Endothelial cell of umbilical vein (primary cell): ENCODE measurements at regions not wholly inside any gene's neighbourhood (a gene's known extent, or its start where the extent isn't known, plus 50 kb on each side); places are given as distances from the start of the nearest gene placed in this dataset.

ENCODE experiments used
- BruUV-seq: library from RNA; stranded (reverse); fragments of 400-500 nt; replicated peaks from 2 replicates; lab custom pipeline; 2021; lab: Mats Ljungman, UMichigan
- CTCF ChIA-PET: fragments of 300-600, 350-600 bp; sonication (Branson Sonifier 250); formaldehyde crosslinking; loops from one replicate; lab custom pipeline; 2021; ENCODE audit warnings: antibody characterized with exemption, inconsistent platforms; lab: Charles Lee
- POLR2A ChIA-PET: fragments of 300-600, 350-600 bp; sonication (Branson Sonifier 250); formaldehyde crosslinking; loops from one replicate; lab custom pipeline; 2021; ENCODE audit warnings: antibody characterized with exemption, inconsistent platforms; lab: Charles Lee
- DNase-seq: peaks from one replicate; pipeline ENCODE4 v3.0.0-alpha.2; 2011; ENCODE audit warnings: low read depth, low spot score
- FAIRE-seq: peaks from 2 replicates; lab custom pipeline; 2011; peaks lifted over from hg19 to GRCh38; lab: Jason Lieb, UNC
- H2AFZ ChIP-seq: 2 replicates; pipeline ENCODE4 v1.6.0; 2012; ENCODE audit warnings: low read depth, low read length, control low read depth, inconsistent platforms
- H3K27ac ChIP-seq: 2 replicates; pipeline ENCODE4 v1.5.1; 2011; ENCODE audit warnings: low read depth, mild to moderate bottlenecking, control low read depth, low read length, moderate library complexity; ENCODE audit not compliant: insufficient read depth
- H3K27me3 ChIP-seq, 2 experiments: 2 replicates each; pipeline versions ENCODE4 v1.6.0 to v1.6.1; 2011; ENCODE audit warnings: low read length in 2 of 2, mixed read lengths in 1 of 2; ENCODE audit not compliant: control insufficient read depth in 2 of 2, insufficient read depth in 2 of 2
- H3K36me3 ChIP-seq, 2 experiments: 2 replicates in 1 of 2; 3 replicates in 1 of 2; pipeline ENCODE4 v1.5.1; 2011; ENCODE audit warnings: low read length in 2 of 2, mild to moderate bottlenecking in 1 of 2, moderate library complexity in 1 of 2; ENCODE audit not compliant: control insufficient read depth in 2 of 2, insufficient read depth in 2 of 2; ENCODE audit errors: extremely low read depth in 1 of 2
- H3K4me1 ChIP-seq: 3 replicates; pipeline ENCODE4 v1.5.1; 2011; ENCODE audit warnings: mild to moderate bottlenecking, low read length; ENCODE audit not compliant: control insufficient read depth, insufficient read depth; ENCODE audit errors: extremely low read depth
- H3K4me2 ChIP-seq: 2 replicates; pipeline ENCODE4 v1.6.1; 2011; ENCODE audit warnings: low read length, control low read depth, mixed read lengths; ENCODE audit not compliant: insufficient read depth
- H3K4me3 ChIP-seq, 3 experiments: fragments of 200-600 bp in 1 of 3; sonication (generic), shearing (Covaris generic) in 1 of 3; replicated peaks in 1 of 3; 2 replicates each; pipeline ENCODE4 v1.5.1; 2011 to 2016; ENCODE audit warnings: control low read depth in 3 of 3, low read length in 3 of 3, mild to moderate bottlenecking in 2 of 3, inconsistent platforms in 1 of 3, low read depth in 1 of 3, moderate library complexity in 1 of 3; ENCODE audit not compliant: insufficient read depth in 1 of 3
- H3K79me2 ChIP-seq: 2 replicates; pipeline ENCODE4 v1.6.0; 2012; ENCODE audit warnings: low read length, inconsistent platforms; ENCODE audit not compliant: control insufficient read depth, insufficient read depth
- H3K9ac ChIP-seq: replicated peaks from 2 replicates; pipeline ENCODE3; 2011; ENCODE audit warnings: low read length, control low read depth; ENCODE audit not compliant: insufficient read depth; ENCODE audit errors: extremely low read depth
- H3K9me1 ChIP-seq: replicated peaks from 3 replicates; pipeline ENCODE4 v1.6.0; 2011; ENCODE audit warnings: mild to moderate bottlenecking, low read length; ENCODE audit not compliant: control insufficient read depth, insufficient read depth; ENCODE audit errors: extremely low read depth
- H3K9me3 ChIP-seq: replicated peaks from 2 replicates; pipeline ENCODE4 v1.5.1; 2012; ENCODE audit warnings: low read length, inconsistent platforms; ENCODE audit not compliant: control insufficient read depth, insufficient read depth
- H4K20me1 ChIP-seq: replicated peaks from 2 replicates; pipeline ENCODE3; 2011; ENCODE audit warnings: mild to moderate bottlenecking, low read length; ENCODE audit not compliant: control insufficient read depth, insufficient read depth; ENCODE audit errors: extremely low read depth
- CTCF ChIP-seq, 2 donors: IDR thresholded peaks; 1 replicate in 1 of 2; 2 replicates in 1 of 2; pipeline ENCODE4 v1.5.1; 2011; ENCODE audit warnings: low read length in 2 of 2, mild to moderate bottlenecking in 2 of 2, moderate library complexity in 2 of 2, control low read depth in 1 of 2, inconsistent platforms in 1 of 2, low read depth in 1 of 2; ENCODE audit not compliant: insufficient read depth in 1 of 2; ENCODE audit errors: extremely low read depth in 1 of 2
- EZH2 ChIP-seq: IDR thresholded peaks from 2 replicates; pipeline ENCODE4 v1.6.1; 2012; ENCODE audit warnings: borderline replicate concordance, low read depth, mild to moderate bottlenecking, moderate library complexity, low read length, inconsistent platforms; ENCODE audit not compliant: severe bottlenecking
- FOS ChIP-seq: IDR thresholded peaks from 2 replicates; pipeline ENCODE4 v1.6.1; 2011; ENCODE audit warnings: mild to moderate bottlenecking, low read length, moderate library complexity, borderline replicate concordance; ENCODE audit not compliant: insufficient read depth
- GATA2 ChIP-seq: IDR thresholded peaks from 2 replicates; pipeline ENCODE4 v1.7.0; 2011; ENCODE audit warnings: low read depth, mild to moderate bottlenecking, moderate library complexity, mixed read lengths, low read length; ENCODE audit not compliant: insufficient read length, insufficient read depth
- JUN ChIP-seq: IDR thresholded peaks from 2 replicates; pipeline ENCODE4 v1.6.1; 2011; ENCODE audit warnings: borderline replicate concordance, low read depth; ENCODE audit not compliant: insufficient read length, insufficient read depth
- MAX ChIP-seq: IDR thresholded peaks from 2 replicates; pipeline ENCODE4 v1.6.1; 2011; ENCODE audit not compliant: insufficient read depth, insufficient read length
- MYC ChIP-seq: IDR thresholded peaks from one replicate; pipeline ENCODE4 v1.6.1; 2011; ENCODE audit warnings: mild to moderate bottlenecking, low read depth, low read length
- POLR2A ChIP-seq: IDR thresholded peaks from 2 replicates; pipeline ENCODE4 v1.6.1; 2012; ENCODE audit warnings: low read depth, mild to moderate bottlenecking, control low read depth, low read length
- POLR2AphosphoS5 ChIP-seq: IDR thresholded peaks from 2 replicates; pipeline ENCODE4 v1.6.1; 2012; ENCODE audit warnings: low read depth, mild to moderate bottlenecking, control low read depth, low read length, moderate library complexity; ENCODE audit not compliant: insufficient read depth
- dilution Hi-C: fragments of 300-500 bp; cut with MboI; formaldehyde crosslinking; loops from one replicate; pipeline ENCODE4 v1.15.0; 2019; ENCODE audit warnings: low sequenced_read_pairs; ENCODE audit not compliant: extremely low pct_ligation_motif_present
- intact Hi-C: fragments of 100-400 bp; cut with micrococcal nuclease; formaldehyde crosslinking; loops from one replicate; pipeline ENCODE4 v1.10.0; 2022

GRCh38 chr4:26253968-26254367 is 66.8 kb upstream of the RBPJ start:
- H3K4me2 ChIP-seq, result no peak overlapping the region
- intact Hi-C loops, result no loop called here
- no peaks in the 10 kb centered on the region for H3K36me3 ChIP-seq
- ChIA-PET POLR2A (no interaction called here), CTCF (no interaction called here)
- H3K4me3 ChIP-seq, result no peak overlapping the region
- TF ChIP-seq JUN (no peak), POLR2AphosphoS5 (no peak), POLR2A (no peak), MAX (no peak), EZH2 (no peak), MYC (no peak)
- no peaks in the 10 kb centered on the region for H3K79me2 ChIP-seq
- FAIRE-seq (no peak), DNase-seq (no peak)
- H3K9me1 ChIP-seq, result no peaks in the 10 kb centered on the region
- dilution Hi-C loops, result no loop called here
- H3K9ac ChIP-seq, result no peak overlapping the region
- H3K27ac ChIP-seq, result no peak overlapping the region
- H2AFZ ChIP-seq, result no peak overlapping the region
- no peaks in the 10 kb centered on the region for H3K9me3 ChIP-seq
- no peaks in the 10 kb centered on the region for H3K4me1 ChIP-seq
- no peaks in the 10 kb centered on the region for H3K27me3 ChIP-seq
- no peaks in the 10 kb centered on the region for H4K20me1 ChIP-seq
- no TSS peak for BruUV-seq

- CTCF ChIA-PET, result no interaction called here
- POLR2A ChIA-PET, result no interaction called here
- DNase-seq, result no peak
- Histone ChIP-seq H2AFZ (no peak overlapping the region), H4K20me1 (no peaks in the 10 kb centered on the region), H3K4me2 (no peak overlapping the region), H3K9ac (no peak overlapping the region), H3K4me3 (no peak overlapping the region), H3K36me3 (no peaks in the 10 kb centered on the region), H3K9me1 (no peaks in the 10 kb centered on the region), H3K79me2 (no peaks in the 10 kb centered on the region), H3K4me1 (no peaks in the 10 kb centered on the region), H3K27ac (no peak overlapping the region), H3K27me3 (no peaks in the 10 kb centered on the region), H3K9me3 (no peaks in the 10 kb centered on the region)
- BruUV-seq, result no TSS peak
- intact Hi-C loops, result no loop called here
- TF ChIP-seq POLR2A, result no peak
- TF ChIP-seq FOS, result no peak
- no peak for TF ChIP-seq MYC
- TF ChIP-seq CTCF (IDR thresholded peaks at IDR 0.05; ENCODE audit: extremely low read depth in 1 of 2, insufficient read depth in 1 of 2, low read depth in 1 of 2, low read length in 2 of 2), result no peak
- no peak for TF ChIP-seq JUN
- TF ChIP-seq EZH2, result no peak
- no peak for TF ChIP-seq POLR2AphosphoS5
- TF ChIP-seq GATA2, result no peak
- no peak for TF ChIP-seq MAX
- dilution Hi-C loops, result no loop called here
- FAIRE-seq, result no peak
Observed at GRCh38 chr4:26255989-26256388, 64.8 kb upstream of the RBPJ start.
